Fibroblast of lung (primary cell): ENCODE measurements at regions not wholly inside any gene's neighbourhood (a gene's known extent, or its start where the extent isn't known, plus 50 kb on each side); places are given as distances from the start of the nearest gene placed in this dataset.

ENCODE experiments used
- CTCF ChIP-seq, 2 donors: IDR thresholded peaks in 1 of 2; conservative IDR thresholded peaks in 1 of 2; 1 replicate in 1 of 2; 2 replicates in 1 of 2; pipeline ENCODE4 v1.5.1; 2011 to 2012; ENCODE audit warnings: low read length in 2 of 2, control low read depth in 1 of 2, inconsistent platforms in 1 of 2, low read depth in 1 of 2, mild to moderate bottlenecking in 1 of 2
- EZH2 ChIP-seq: IDR thresholded peaks from 2 replicates; pipeline ENCODE4 v1.5.1; 2012; ENCODE audit warnings: low read length, control low read depth, mild to moderate bottlenecking; ENCODE audit errors: missing control alignments

GRCh38 chr7:20561908-20562307 lies 53.6 kb upstream of the ABCB5 start:
- no peak for TF ChIP-seq CTCF (conservative IDR thresholded peaks at IDR 0.05 in 1 of 2, IDR thresholded peaks at IDR 0.05 in 1 of 2; ENCODE audit: low read depth in 1 of 2, low read length in 2 of 2)
- TF ChIP-seq EZH2, result no peak
